ENCODE measurements at regions not wholly inside any gene's neighbourhood (a gene's known extent, or its start where the extent isn't known, plus 50 kb on each side); places are given as distances from the start of the nearest gene placed in this dataset.
"Not testable (repeated sequence)": the region's sequence is repeated elsewhere in the genome, so short reads cannot be mapped to it uniquely, and the experiment has no call there.

GRCh38 chr3:176357891-176358290, 839.4 kb downstream of the TBL1XR1 start:
- peaks cover 6 to 7% of the 10 kb centered on the region in 2 donors for H3K9me3 Mint-ChIP-seq
- peaks cover 0 to 4% of the 10 kb centered on the region in 2 donors for H3K36me3 Mint-ChIP-seq
- DNase-seq (ENCODE audit: low spot score in 2 of 2) (no peak), ATAC-seq (no peak)
- no peak overlapping the region for H3K27ac Mint-ChIP-seq

GRCh38 chr3:176354843-176355242, 842.4 kb downstream of the TBL1XR1 start:
- Mint-ChIP-seq H3K9me3 (peaks cover 7 to 9% of the 10 kb centered on the region in 2 donors), H3K27ac (no peak overlapping the region), H3K36me3 (no peaks in the 10 kb centered on the region)
- ATAC-seq (no peak), DNase-seq (ENCODE audit: low spot score in 2 of 2) (no peak)

GRCh38 chr3:176352716-176353334, 844.5 kb downstream of the TBL1XR1 start:
- Mint-ChIP-seq H3K36me3 (peaks cover 0 to 4% of the 10 kb centered on the region in 2 donors), H3K27ac (no peak overlapping the region), H3K9me3 (peaks cover 7 to 14% of the 10 kb centered on the region in 2 donors)
- DNase-seq (ENCODE audit: low spot score in 2 of 2) (no peak), ATAC-seq (no peak)

- H3K27ac Mint-ChIP-seq = no peak overlapping the region
- H3K36me3 Mint-ChIP-seq = peaks cover 0 to 4% of the 10 kb centered on the region in 2 donors
- DNase-seq (ENCODE audit: low spot score in 2 of 2) (no peak), ATAC-seq (no peak)
- peaks cover 7 to 14% of the 10 kb centered on the region in 2 donors for H3K9me3 Mint-ChIP-seq
Observed at GRCh38 chr3:176351408-176351807, 845.9 kb downstream of the TBL1XR1 start.

GRCh38 chr3:176349706-176350105, 847.6 kb downstream of the TBL1XR1 start:
- ATAC-seq (no peak), DNase-seq (ENCODE audit: low spot score in 2 of 2) (no peak)
- Mint-ChIP-seq H3K36me3 (peaks cover 0 to 9% of the 10 kb centered on the region in 2 donors), H3K9me3 (peaks cover 13 to 14% of the 10 kb centered on the region in 2 donors), H3K27ac (no peak overlapping the region)

- ATAC-seq = no peak
- Mint-ChIP-seq H3K36me3 (peaks cover 0 to 9% of the 10 kb centered on the region in 2 donors), H3K9me3 (peaks cover 18 to 20% of the 10 kb centered on the region in 2 donors), H3K27ac (no peak overlapping the region)
- no peak for DNase-seq (ENCODE audit: low spot score in 2 of 2)
Observed at GRCh38 chr3:176347424-176348146, 849.7 kb downstream of the TBL1XR1 start.

GRCh38 chr3:176341963-176342362, 855.3 kb downstream of the TBL1XR1 start:
- DNase-seq (ENCODE audit: low spot score in 2 of 2) (no peak), ATAC-seq (no peak)
- H3K27ac Mint-ChIP-seq = no peak overlapping the region
- H3K36me3 Mint-ChIP-seq = peaks cover 0 to 5% of the 10 kb centered on the region in 2 donors
- peaks cover 10 to 12% of the 10 kb centered on the region in 2 donors for H3K9me3 Mint-ChIP-seq

GRCh38 chr3:176328666-176329065, 868.6 kb downstream of the TBL1XR1 start:
- H3K27ac Mint-ChIP-seq = no peak overlapping the region
- H3K36me3 Mint-ChIP-seq = no peaks in the 10 kb centered on the region
- ATAC-seq (no peak), DNase-seq (ENCODE audit: low spot score in 2 of 2) (no peak)
- H3K9me3 Mint-ChIP-seq = peaks cover 8 to 15% of the 10 kb centered on the region in 2 donors

GRCh38 chr3:176328198-176328597, 869.1 kb downstream of the TBL1XR1 start:
- Mint-ChIP-seq H3K27ac (no peak overlapping the region), H3K9me3 (peaks cover 13 to 19% of the 10 kb centered on the region in 2 donors), H3K36me3 (no peaks in the 10 kb centered on the region)
- no peak for DNase-seq (ENCODE audit: low spot score in 2 of 2)
- no peak for ATAC-seq

- ATAC-seq; H3K36me3 Mint-ChIP-seq; H3K27ac Mint-ChIP-seq; DNase-seq (ENCODE audit: low spot score in 2 of 2): not testable (repeated sequence)
- peaks cover 15 to 24% of the 10 kb centered on the region in 2 donors for H3K9me3 Mint-ChIP-seq
Observed at GRCh38 chr3:176326894-176327490, 870.3 kb downstream of the TBL1XR1 start.

- not testable (repeated sequence) for DNase-seq (ENCODE audit: low spot score in 2 of 2); ATAC-seq; H3K27ac Mint-ChIP-seq; H3K36me3 Mint-ChIP-seq
- peaks cover 19 to 30% of the 10 kb centered on the region in 2 donors for H3K9me3 Mint-ChIP-seq
Observed at GRCh38 chr3:176321532-176321931, 875.8 kb downstream of the TBL1XR1 start.

GRCh38 chr3:176321099-176321498, 876.2 kb downstream of the TBL1XR1 start:
- H3K9me3 Mint-ChIP-seq = peaks cover 19 to 30% of the 10 kb centered on the region in 2 donors
- no peak overlapping the region for H3K27ac Mint-ChIP-seq
- no peak for DNase-seq (ENCODE audit: low spot score in 2 of 2)
- H3K36me3 Mint-ChIP-seq = no peaks in the 10 kb centered on the region
- ATAC-seq = no peak

- no peak for DNase-seq (ENCODE audit: low spot score in 2 of 2)
- ATAC-seq = no peak
- Mint-ChIP-seq H3K36me3 (no peaks in the 10 kb centered on the region), H3K9me3 (peaks cover 5 to 13% of the 10 kb centered on the region in 2 donors), H3K27ac (no peak overlapping the region)
Observed at GRCh38 chr3:176313426-176313825, 883.9 kb downstream of the TBL1XR1 start.

- no peaks in the 10 kb centered on the region for H3K36me3 Mint-ChIP-seq
- H3K9me3 Mint-ChIP-seq = peaks cover 5 to 14% of the 10 kb centered on the region in 2 donors
- no peak overlapping the region for H3K27ac Mint-ChIP-seq
- DNase-seq (ENCODE audit: low spot score in 2 of 2) (no peak), ATAC-seq (no peak)
Observed at GRCh38 chr3:176310641-176311040, 886.6 kb downstream of the TBL1XR1 start.

- Mint-ChIP-seq H3K36me3 (no peaks in the 10 kb centered on the region), H3K9me3 (no peaks in the 10 kb centered on the region), H3K27ac (no peak overlapping the region)
- DNase-seq (ENCODE audit: low spot score in 2 of 2) = no peak
- ATAC-seq = no peak
Observed at GRCh38 chr3:176302271-176302670, 895.0 kb downstream of the TBL1XR1 start.

GRCh38 chr3:176296066-176296597, 901.1 kb downstream of the TBL1XR1 start:
- H3K9me3 Mint-ChIP-seq = peaks cover 0 to 17% of the 10 kb centered on the region in 2 donors
- DNase-seq (ENCODE audit: low spot score in 2 of 2) (no peak), ATAC-seq (no peak)
- no peak overlapping the region for H3K27ac Mint-ChIP-seq
- H3K36me3 Mint-ChIP-seq = no peaks in the 10 kb centered on the region

- ATAC-seq (no peak), DNase-seq (ENCODE audit: low spot score in 2 of 2) (no peak)
- H3K27ac Mint-ChIP-seq = no peak overlapping the region
- H3K36me3 Mint-ChIP-seq = no peaks in the 10 kb centered on the region
- peaks cover 0 to 17% of the 10 kb centered on the region in 2 donors for H3K9me3 Mint-ChIP-seq
Observed at GRCh38 chr3:176293276-176293675, 904.0 kb downstream of the TBL1XR1 start.

Measured in activated naive CD4-positive, alpha-beta T cell treated with anti-CD3 and anti-CD28 coated beads, Interleukin-2, amount 50 U/mL, for 72 hours (primary cell).